GM19468 (cell line): ENCODE measurements at regions not wholly inside any gene's neighbourhood (a gene's known extent, or its start where the extent isn't known, plus 50 kb on each side); places are given as distances from the start of the nearest gene placed in this dataset.
"Not testable (repeated sequence)": the region's sequence is repeated elsewhere in the genome, so short reads cannot be mapped to it uniquely, and the experiment has no call there.

ENCODE experiments used
- ATAC-seq: cut with Tn5 transposase; IDR thresholded peaks from one replicate; pipeline ENCODE4 v1.9.1; 2021; ENCODE audit warnings: mild to moderate bottlenecking, moderate library complexity, moderate number of reproducible peaks; ENCODE audit not compliant: unreplicated experiment; ENCODE audit errors: extremely low read depth

DNA sequence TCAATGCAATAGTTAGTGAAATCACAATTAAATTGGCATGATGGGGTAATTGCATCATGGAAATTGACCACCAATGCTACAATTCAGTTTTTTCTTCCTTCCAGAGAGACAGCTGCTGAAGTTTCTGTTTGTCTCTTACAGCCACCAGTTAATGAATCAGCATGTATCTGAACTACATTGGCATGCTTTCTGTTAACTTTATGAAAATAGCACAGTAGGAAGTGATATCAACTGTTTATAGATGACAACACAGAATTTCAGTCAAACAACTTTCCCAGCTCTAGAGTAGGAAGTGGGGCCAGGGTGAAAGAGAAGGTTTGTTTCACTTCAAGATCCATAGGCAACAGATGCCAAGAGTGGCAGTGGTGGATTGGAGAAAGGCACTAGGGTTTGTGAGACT, 339.6 kb upstream of the VWC2 start:
- ATAC-seq = no peak

DNA sequence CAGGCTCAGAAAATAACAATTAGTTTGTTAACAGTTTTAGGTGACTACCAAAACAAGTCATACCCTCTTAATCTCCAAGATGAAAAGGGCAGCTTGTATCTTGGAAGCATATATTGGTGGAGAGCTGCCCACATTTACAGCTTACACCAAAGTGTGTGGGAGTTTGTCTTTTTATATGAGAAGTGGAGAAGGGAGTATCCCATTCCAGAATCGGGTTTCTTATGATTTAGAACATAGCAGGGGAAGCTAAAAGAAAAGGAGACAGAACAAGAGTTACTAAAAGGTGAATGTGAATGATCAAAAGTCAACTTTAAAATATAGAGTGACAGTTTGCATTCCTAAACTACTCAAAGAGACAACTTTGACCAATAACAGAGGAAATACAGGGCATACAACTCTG, 338.6 kb upstream of the VWC2 start:
- ATAC-seq = no peak

DNA sequence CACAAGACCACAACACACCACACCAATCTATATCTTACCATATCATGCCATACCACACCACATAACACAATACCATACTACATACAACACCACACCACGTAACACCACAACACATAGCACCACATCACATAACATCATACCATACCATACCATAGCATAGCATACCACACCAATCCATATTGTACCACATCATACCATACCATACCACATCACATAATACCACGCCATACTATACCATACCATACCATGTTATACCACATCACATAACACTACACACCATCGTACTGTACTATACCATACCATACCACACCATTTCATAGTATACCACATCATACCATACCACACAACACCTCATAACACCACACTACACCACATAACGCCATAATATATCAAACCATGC, 335.2 kb upstream of the VWC2 start:
- no peak for ATAC-seq

DNA sequence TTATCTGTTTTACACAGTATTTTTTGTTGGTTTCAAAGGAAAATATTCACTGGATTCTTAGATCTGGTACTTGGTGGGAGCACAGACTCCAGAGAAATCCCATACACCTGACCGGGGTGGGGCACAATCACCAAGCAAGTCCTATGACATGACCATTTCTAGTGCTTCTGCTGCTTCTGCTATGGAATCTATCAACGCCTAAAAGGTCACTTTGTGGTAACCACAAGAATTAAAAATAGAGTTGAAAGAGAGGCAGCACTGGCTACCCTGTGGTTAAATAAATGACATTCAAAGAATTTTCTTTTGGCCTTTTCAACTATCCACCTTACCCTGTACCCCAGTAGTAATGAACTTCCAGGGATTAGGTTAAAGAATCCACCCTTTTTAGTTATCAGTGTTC, 329.9 kb upstream of the VWC2 start:
- no peak for ATAC-seq

DNA sequence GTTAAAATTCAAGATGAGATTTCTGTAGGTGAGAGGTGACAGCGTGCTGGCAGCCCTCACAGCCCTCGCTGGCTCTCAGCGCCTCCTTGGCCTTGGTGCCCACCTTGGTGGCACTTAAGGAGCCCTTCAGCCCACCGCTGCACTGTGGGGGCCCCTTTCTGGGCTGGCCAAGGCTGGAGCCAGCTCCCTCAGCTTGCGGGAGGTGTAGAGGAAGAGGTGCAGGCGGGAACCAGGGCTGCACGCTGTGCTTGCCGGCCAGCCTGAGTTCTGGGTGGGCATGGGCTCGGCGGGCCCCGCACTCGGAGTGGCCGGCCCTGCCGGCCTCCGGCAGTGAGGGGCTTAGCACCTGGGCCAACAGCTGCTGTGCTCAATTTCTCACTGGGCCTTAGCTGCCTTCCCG, 320.0 kb upstream of the VWC2 start:
- no peak for ATAC-seq

DNA sequence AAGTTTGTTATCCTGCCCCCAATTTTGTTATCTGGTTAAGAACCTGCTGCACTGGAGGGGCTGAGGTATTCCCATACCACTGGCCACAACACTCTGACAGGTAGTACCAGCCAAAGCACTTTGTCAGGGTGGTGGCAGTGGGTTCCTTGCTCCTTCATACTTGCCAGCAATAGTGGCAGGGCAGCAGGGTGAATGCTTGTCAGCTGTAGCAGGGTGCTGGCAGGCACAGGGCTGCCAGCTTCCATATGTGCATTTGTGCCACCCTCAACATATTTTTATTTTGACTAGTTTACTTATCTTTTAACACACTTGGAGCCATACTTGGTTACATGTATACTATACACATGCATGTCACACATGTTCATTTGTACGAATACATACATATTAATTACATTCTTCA, 294.0 kb upstream of the VWC2 start:
- ATAC-seq = no peak

DNA sequence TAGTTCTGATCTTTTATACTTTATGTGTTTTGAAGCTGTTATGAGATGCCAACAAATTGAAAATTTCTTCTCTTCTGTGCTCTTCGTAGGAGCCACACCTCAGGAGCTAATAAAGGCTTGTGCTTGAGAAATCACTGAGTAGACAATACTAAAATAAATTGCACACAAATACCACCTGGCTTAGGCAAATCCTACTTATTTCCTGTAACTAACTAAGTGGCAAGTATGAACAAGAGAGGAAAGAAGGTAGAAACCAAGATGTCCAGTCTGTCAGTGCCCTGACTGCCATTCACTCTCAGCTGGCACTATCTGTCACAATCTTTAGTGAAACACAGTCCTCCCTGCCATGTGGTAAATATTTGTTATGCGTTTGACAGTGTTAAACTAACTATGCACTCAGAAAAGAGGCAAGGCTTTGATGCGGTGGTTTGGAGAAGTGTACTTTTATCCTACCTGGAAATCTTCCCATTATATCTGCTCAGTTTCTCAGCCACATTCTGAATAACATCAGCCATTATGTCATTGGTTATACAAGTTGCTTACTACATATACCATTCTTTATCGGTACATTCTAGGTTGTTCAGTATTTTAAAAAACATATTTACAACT, 293.4 kb upstream of the VWC2 start:
- no peak for ATAC-seq

DNA sequence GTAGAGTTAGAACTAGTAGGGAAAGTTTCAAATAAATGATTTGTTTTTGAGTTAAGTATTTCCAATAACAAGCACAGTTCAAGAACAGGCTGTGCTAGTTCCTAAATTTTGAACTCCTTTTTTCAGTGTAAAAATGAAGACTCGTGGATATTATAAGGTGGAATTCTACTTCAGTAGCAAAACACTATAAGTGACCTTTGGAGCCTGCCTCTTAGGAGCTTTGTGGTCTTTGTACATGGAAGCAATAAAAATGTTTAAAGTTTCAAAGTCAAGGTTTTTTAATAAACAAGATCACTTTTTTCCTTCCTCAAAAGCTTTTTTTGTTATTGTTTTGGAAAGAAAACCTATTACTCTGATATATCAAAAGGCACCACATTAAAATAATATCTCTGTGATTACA, 292.4 kb upstream of the VWC2 start:
- ATAC-seq = no peak

DNA sequence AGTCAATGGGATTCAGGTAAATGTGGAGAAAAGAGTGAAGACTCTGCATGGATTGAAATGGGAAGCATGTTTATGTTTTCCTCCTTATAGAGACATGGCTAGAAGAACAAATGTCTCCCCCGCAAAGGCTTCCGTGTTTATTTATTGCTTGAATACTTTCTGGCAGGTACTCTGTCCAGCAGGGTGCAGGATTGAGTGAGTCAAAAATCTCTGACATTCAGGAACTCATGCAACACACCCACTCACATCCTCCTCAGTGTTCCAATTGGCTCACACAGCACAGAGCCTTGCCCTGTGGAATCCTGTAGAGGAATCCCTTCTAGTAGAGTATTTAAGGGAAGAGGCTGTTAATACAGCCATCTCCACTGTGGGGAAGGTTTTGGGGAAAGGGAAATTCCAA, 290.3 kb upstream of the VWC2 start:
- ATAC-seq = no peak

DNA sequence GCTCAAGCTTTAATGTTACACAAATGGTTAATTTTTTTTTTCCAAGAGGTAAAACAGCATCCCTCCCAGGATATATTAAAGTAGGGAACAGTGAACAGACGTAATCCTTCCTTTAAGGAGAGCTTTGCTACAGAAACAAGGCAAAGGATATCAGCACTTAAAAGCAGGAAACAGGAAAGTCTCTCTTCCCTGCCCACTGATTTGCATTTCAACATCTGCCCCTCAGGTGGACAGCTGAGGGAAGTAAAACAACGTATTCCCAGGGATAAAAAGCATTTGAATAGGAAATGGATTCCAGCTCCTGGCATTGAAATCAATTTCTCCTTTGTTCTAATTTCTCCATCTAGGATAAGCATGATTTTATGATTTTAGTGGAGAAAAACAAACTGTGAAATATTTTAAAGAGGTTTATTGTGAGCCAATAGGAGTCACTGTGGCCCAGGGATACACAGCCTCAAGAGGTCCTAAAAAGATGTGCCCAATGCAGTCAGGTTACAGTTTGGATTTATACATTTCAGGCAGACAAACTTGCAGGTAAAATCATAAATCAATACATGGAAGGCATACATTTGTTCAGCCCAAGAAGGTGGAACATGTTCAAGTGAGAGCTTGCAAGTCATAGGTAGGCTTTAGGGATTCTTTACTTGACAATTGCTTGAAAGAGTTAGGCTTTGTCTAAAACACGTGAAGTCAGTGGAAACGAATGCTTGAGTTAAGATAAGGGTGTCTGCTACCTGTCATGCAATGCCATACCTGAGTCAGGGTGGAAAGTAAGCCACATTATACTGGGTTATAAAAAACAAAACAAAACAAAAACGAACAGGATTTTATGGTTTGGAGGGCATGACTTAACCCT, 286.2 kb upstream of the VWC2 start:
- no peak for ATAC-seq

DNA sequence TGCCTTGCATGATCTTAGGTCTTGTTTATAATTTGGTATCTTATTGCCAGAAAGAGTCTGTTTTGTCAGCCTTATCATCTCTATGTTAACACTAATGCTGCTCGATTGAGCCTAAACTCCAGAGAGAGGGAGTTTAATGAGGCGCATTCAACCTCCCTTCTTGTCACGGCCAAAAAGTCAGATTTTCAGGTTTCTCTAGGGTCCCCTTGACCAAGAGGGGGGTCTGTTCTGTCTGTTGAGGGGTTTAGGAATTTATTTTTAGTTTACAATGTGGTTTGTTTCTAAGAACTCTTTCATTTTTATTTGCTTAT, 285.7 kb upstream of the VWC2 start:
- ATAC-seq = no peak

DNA sequence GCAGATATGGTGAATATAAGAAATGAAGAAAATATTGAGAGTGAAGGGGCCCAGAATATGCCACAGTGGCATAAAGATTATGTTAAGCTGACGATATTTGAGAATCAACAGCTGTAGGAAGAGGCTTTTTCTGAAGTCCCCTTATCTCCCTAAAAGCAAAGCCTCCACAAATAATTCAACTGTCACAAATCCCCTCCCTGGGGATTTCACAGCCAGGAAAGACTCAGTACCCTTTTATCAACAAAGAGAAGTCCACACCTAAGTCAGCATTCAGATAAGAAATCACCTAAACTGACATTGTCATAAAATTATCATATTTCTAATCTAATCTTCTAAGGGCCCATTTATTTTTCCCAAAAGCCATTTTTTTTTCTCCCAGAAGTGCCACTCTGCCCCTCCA, 284.9 kb upstream of the VWC2 start:
- no peak for ATAC-seq

DNA sequence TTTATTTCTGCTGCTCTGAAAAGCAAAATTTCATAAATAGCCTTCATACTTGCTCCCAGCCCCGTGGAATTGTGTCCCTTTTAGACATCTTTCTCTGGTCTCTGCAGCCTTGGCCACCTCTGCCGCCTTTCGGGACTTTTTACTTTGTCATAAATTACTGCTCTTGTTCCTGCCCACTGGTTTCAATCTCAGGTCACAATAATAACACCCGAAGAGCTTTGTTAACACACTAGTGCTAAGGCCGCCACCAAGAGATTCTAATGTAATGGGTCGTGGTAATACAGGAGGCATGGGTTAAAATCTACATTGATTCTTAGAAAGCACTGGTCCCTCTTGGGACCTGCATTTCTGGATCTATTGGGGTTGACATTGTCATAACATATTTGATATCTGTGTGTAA, 276.0 kb upstream of the VWC2 start:
- no peak for ATAC-seq

DNA sequence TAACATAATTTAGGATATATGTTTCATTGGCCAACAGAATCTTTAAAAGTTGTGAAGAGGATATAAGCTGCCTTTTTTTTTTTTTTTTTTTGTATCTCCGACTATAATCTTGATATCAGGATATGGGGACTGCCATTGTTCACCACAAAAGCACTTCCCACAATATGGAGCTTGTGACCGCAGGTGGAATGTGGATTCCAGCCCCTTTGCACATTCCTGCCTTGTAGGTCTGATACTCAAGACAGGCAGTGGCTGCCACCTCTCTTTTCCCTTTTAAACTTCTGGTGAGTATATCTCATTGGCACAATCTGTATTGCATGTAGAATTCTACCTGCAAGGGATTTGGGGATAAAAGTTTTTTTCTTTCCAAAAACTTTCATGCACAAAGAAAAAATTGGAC, 272.7 kb upstream of the VWC2 start:
- no peak for ATAC-seq

DNA sequence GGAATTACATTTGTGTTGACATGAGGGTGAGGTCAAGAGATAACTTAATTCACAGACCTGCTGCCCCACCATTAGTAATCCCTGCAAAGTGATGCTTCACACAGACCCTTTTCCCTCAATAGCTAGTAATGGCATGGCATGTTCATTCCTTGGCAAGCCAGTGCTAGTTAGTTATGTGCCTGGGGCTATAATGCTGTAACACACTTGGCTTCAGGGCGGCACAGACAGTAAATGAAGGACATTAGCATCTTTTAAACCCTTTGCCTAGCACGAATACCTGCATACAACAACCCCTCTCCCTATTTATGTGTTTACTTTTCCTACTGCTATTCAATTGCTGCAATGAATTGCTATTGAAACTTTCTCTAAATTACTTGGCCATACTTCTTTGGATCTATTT, 266.2 kb upstream of the VWC2 start:
- not testable (repeated sequence) for ATAC-seq

DNA sequence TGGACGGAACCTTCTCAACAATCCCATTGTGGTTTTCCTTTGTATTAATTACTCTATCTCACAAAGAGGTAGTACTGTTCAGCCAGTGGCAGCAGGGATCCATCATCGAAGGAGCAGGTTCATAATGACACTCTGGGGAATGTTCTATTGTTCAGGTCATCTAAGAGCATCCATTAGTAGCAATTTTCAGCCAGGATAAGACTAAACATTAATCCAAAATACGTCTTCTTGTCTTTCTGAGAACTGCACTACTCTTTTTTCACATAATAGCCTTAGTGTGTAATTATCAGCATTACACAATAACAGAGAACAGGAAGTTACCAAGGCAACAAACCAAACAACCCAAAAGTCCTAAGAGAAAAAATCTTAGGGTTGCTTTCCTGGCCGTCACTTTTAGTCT, 259.5 kb upstream of the VWC2 start:
- no peak for ATAC-seq

DNA sequence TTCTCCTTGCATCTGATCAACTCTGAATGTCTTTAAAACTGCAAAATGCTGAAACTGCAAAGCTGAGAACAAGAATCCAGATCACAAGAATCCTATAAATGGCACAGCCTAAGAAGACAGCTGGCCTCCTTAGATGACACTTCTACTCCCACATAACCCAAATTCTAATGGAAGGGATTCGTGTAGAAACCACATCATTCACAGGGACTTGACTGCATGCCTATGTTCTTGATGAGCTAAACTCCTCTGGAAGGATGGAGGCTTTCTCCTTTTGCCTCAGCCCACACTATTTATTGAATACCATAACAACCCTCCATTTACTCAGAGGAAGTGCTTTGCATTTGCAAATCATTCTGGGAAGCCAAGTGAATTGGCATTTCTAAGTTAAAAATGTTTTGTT, 252.5 kb upstream of the VWC2 start:
- ATAC-seq = no peak

DNA sequence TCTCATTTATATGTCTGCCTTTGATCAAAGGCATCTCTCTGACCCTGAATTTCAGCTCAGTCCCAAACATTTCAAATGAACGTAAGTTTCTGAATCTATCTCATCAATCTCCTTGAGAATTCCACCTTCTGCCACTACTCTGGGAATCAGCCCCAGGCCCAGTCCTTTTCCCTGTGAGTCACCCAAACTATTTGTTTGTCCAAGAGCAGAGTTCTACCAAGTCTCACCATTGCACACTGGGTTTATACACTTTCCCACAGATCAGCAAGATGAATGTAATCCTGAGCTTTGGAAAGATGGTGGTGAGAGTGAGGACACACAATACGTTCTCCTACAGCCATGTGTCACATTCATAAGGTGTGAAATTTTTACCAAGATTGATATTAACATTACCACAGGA, 251.3 kb upstream of the VWC2 start:
- no peak for ATAC-seq

DNA sequence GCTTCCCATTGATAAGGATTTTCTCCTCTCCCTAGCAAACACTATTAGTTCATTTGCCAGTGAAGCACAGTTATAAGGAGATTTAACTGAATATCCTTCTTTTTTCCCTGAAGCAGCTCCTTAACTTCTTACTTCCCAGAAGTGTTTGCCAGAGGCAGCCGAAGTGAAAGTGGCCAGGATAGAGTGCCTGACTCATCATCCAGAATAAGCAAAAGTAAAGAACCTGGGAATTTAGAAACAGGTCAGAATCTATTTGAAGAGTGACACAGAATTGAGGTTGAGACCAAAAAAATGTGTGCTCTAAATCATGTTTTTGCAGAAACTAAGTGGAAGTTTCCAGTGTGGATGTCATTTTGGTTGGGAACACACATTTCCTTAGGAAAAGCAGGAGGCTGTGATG, 249.6 kb upstream of the VWC2 start:
- ATAC-seq = no peak

DNA sequence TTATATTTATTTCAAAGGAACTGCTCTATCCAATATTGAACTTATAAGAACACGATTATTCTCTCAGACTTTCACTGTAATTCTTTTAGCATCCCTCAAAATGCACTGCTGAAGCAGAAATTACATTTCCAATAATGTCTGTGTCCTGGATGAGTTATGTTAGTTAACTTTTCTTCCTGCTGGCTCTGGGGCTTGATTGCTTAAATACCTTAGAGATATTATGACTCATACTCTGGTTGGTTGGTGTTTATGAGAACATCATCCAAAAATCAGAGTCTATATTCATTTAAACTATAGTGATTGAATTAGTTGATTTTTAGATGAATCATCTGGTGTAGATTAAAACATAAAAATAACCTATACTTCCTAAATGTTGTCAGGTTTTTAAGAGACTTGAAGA, 246.3 kb upstream of the VWC2 start:
- ATAC-seq = no peak

DNA sequence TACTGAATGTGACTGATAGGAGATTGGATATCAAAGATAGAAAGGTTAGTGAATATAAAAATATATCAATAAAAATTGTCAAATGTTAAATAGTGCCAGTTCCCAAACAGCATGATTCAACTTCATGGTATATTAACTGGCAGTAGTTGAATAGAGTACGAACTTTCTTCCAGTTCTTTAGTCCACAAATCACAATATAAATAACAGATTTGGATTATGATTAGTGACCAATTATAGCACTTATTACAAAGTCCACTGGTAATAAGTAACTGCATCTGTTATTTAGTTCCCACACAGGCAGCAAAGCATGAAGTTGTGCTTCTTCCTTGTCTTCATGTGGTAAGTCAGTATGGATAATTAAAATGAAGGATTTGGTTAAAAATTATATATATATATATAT, 243.0 kb upstream of the VWC2 start:
- no peak for ATAC-seq

DNA sequence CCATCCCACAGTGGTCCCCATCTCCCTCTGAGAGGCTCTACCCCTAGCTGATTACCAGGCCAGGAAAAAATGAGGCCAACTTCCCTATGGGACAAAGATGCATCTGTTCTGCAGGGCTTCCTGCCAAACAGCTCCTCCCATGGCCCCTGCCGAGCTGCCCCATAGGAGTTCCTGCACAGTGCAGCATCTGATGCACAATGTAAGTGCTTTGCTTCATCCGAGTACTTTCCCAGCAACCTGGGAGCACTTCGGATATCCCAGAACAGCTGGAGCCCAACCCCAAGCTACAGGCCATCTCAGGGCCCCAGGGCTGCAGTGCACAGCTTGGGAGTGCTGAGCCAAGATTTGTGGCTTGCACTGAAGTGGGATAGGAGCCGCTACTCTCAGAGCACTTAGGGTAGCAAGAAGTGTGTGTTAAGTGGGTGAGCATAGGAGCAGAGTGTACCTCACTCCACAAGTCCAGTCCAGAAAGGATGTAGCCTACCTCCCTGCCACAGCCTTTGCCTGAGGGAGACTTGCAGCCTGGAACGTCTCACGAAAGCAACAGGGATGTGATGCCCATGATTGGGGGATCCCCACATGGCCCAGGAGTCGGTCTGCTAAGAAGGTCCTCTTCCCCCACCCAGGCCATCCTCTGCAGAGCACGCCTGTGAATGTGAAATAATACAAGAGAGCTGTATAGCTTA, 209.6 kb upstream of the VWC2 start:
- ATAC-seq = no peak
